ENCODE measurements at regions not wholly inside any gene's neighbourhood (a gene's known extent, or its start where the extent isn't known, plus 50 kb on each side); places are given as distances from the start of the nearest gene placed in this dataset.

GRCh38 chr2:133972297-133972696, 281.6 kb upstream of the MGAT5 start:
- Histone ChIP-seq H3K18ac (ENCODE audit: low read length) (no peak overlapping the region), H2AK5ac (ENCODE audit: low read depth, low read length) (no peak overlapping the region), H3K36me3 (replicated peaks in 1 of 2; ENCODE audit: control insufficient read depth in 2 of 2, insufficient read depth in 2 of 2, low read length in 2 of 2) (no peaks in the 10 kb centered on the region), H3K4ac (ENCODE audit: low read length) (no peak overlapping the region), H3K14ac (ENCODE audit: low read length) (no peak overlapping the region), H3K4me3 (ENCODE audit: low read length in 2 of 2) (no peak overlapping the region), H3K79me1 (ENCODE audit: low read depth, low read length) (no peaks in the 10 kb centered on the region), H4K8ac (ENCODE audit: low read depth, low read length) (no peak overlapping the region), H3K4me1 (ENCODE audit: control insufficient read depth in 2 of 2, insufficient read depth in 1 of 2, low read depth in 1 of 2, low read length in 2 of 2) (peaks cover 0 to 1% of the 10 kb centered on the region in 2 donors), H4K91ac (ENCODE audit: low read depth, low read length, poor library complexity) (no peak overlapping the region), H3K23ac (ENCODE audit: low read depth, low read length, poor library complexity) (no peak overlapping the region), H3K9me3 (replicated peaks in 1 of 2; ENCODE audit: control insufficient read depth in 2 of 2, insufficient read depth in 1 of 2, low read depth in 1 of 2, low read length in 2 of 2) (no peaks in the 10 kb centered on the region), H2BK12ac (ENCODE audit: low read length) (no peak overlapping the region), H3K27ac (replicated peaks; ENCODE audit: low read length) (no peak overlapping the region), H2BK120ac (ENCODE audit: low read depth, low read length) (no peak overlapping the region), H2BK15ac (ENCODE audit: low read length) (no peak overlapping the region), H3K4me2 (ENCODE audit: insufficient read depth, low read length, poor library complexity, severe bottlenecking) (no peak overlapping the region), H2AFZ (ENCODE audit: low read length) (no peak overlapping the region), H3K9ac (ENCODE audit: low read depth, low read length, poor library complexity) (no peak overlapping the region), H2BK5ac (ENCODE audit: low read length) (no peak overlapping the region), H3K27me3 (ENCODE audit: control insufficient read depth in 3 of 3, insufficient read depth in 3 of 3, low read depth in 1 of 3, low read length in 3 of 3) (peaks cover 0 to 22% (median 0%) of the 10 kb centered on the region in 3 experiments)
- WGBS, 2 donors (ENCODE audit: extremely low coverage in 2 of 2, insufficient read length in 2 of 2, insufficient replicate concordance in 1 of 2) = no CpG with 5 or more reads among the region's 2 CpGs
- no peak for DNase-seq (ENCODE audit: low spot score)

- Histone ChIP-seq H4K8ac (ENCODE audit: low read depth, low read length) (no peak overlapping the region), H4K91ac (ENCODE audit: low read depth, low read length, poor library complexity) (no peak overlapping the region), H3K9me3 (replicated peaks in 1 of 2; ENCODE audit: control insufficient read depth in 2 of 2, insufficient read depth in 1 of 2, low read depth in 1 of 2, low read length in 2 of 2) (no peaks in the 10 kb centered on the region), H3K4me1 (ENCODE audit: control insufficient read depth in 2 of 2, insufficient read depth in 1 of 2, low read depth in 1 of 2, low read length in 2 of 2) (peaks cover 0 to 1% of the 10 kb centered on the region in 2 donors), H2BK15ac (ENCODE audit: low read length) (no peak overlapping the region), H2BK5ac (ENCODE audit: low read length) (no peak overlapping the region), H3K9ac (ENCODE audit: low read depth, low read length, poor library complexity) (no peak overlapping the region), H3K79me1 (ENCODE audit: low read depth, low read length) (no peaks in the 10 kb centered on the region), H3K4me3 (ENCODE audit: low read length in 2 of 2) (no peak overlapping the region), H2BK12ac (ENCODE audit: low read length) (no peak overlapping the region), H3K4ac (ENCODE audit: low read length) (no peak overlapping the region), H3K23ac (ENCODE audit: low read depth, low read length, poor library complexity) (no peak overlapping the region), H3K27me3 (ENCODE audit: control insufficient read depth in 3 of 3, insufficient read depth in 3 of 3, low read depth in 1 of 3, low read length in 3 of 3) (peaks cover 0 to 22% (median 0%) of the 10 kb centered on the region in 3 experiments), H3K18ac (ENCODE audit: low read length) (no peak overlapping the region), H3K27ac (replicated peaks; ENCODE audit: low read length) (no peak overlapping the region), H3K14ac (ENCODE audit: low read length) (no peak overlapping the region), H2BK120ac (ENCODE audit: low read depth, low read length) (no peak overlapping the region), H3K36me3 (replicated peaks in 1 of 2; ENCODE audit: control insufficient read depth in 2 of 2, insufficient read depth in 2 of 2, low read length in 2 of 2) (no peaks in the 10 kb centered on the region), H2AFZ (ENCODE audit: low read length) (no peak overlapping the region), H2AK5ac (ENCODE audit: low read depth, low read length) (no peak overlapping the region), H3K4me2 (ENCODE audit: insufficient read depth, low read length, poor library complexity, severe bottlenecking) (no peak overlapping the region)
- WGBS, 2 donors (ENCODE audit: extremely low coverage in 2 of 2, insufficient read length in 2 of 2, insufficient replicate concordance in 1 of 2) = no CpG with 5 or more reads among the region's 8 CpGs
- DNase-seq (ENCODE audit: low spot score) = no peak
These were observed 281.1 kb upstream of the MGAT5 start for GRCh38 chr2:133972786-133973185.

- H3K4me1 ChIP-seq (ENCODE audit: control insufficient read depth in 2 of 2, insufficient read depth in 1 of 2, low read depth in 1 of 2, low read length in 2 of 2) = peaks cover 0 to 1% of the 10 kb centered on the region in 2 donors
- WGBS, 2 donors (ENCODE audit: extremely low coverage in 2 of 2, insufficient read length in 2 of 2, insufficient replicate concordance in 1 of 2) = no CpG with 5 or more reads among the region's 1 CpG
- no peak overlapping the region for H2BK120ac ChIP-seq (ENCODE audit: low read depth, low read length)
- H3K27ac ChIP-seq (replicated peaks; ENCODE audit: low read length) = no peak overlapping the region
- no peak overlapping the region for H3K4me3 ChIP-seq (ENCODE audit: low read length in 2 of 2)
- H3K4me2 ChIP-seq (ENCODE audit: insufficient read depth, low read length, poor library complexity, severe bottlenecking) = no peak overlapping the region
- H3K27me3 ChIP-seq (ENCODE audit: control insufficient read depth in 3 of 3, insufficient read depth in 3 of 3, low read depth in 1 of 3, low read length in 3 of 3) = peaks cover 0 to 17% (median 0%) of the 10 kb centered on the region in 3 experiments
- peaks cover 3% of the 10 kb centered on the region for H3K79me1 ChIP-seq (ENCODE audit: low read depth, low read length)
- H3K9ac ChIP-seq (ENCODE audit: low read depth, low read length, poor library complexity) = no peak overlapping the region
- H2AK5ac ChIP-seq (ENCODE audit: low read depth, low read length) = no peak overlapping the region
- no peak overlapping the region for H3K14ac ChIP-seq (ENCODE audit: low read length)
- no peak overlapping the region for H4K91ac ChIP-seq (ENCODE audit: low read depth, low read length, poor library complexity)
- no peak overlapping the region for H3K23ac ChIP-seq (ENCODE audit: low read depth, low read length, poor library complexity)
- no peak overlapping the region for H4K8ac ChIP-seq (ENCODE audit: low read depth, low read length)
- H3K9me3 ChIP-seq (replicated peaks in 1 of 2; ENCODE audit: control insufficient read depth in 2 of 2, insufficient read depth in 1 of 2, low read depth in 1 of 2, low read length in 2 of 2) = no peaks in the 10 kb centered on the region
- no peak overlapping the region for H2AFZ ChIP-seq (ENCODE audit: low read length)
- no peak overlapping the region for H3K18ac ChIP-seq (ENCODE audit: low read length)
- H3K36me3 ChIP-seq (replicated peaks in 1 of 2; ENCODE audit: control insufficient read depth in 2 of 2, insufficient read depth in 2 of 2, low read length in 2 of 2) = no peaks in the 10 kb centered on the region
- H2BK15ac ChIP-seq (ENCODE audit: low read length) = no peak overlapping the region
- H2BK5ac ChIP-seq (ENCODE audit: low read length) = no peak overlapping the region
- no peak overlapping the region for H3K4ac ChIP-seq (ENCODE audit: low read length)
- DNase-seq (ENCODE audit: low spot score) = no peak
- H2BK12ac ChIP-seq (ENCODE audit: low read length) = no peak overlapping the region
These were observed 279.5 kb upstream of the MGAT5 start for GRCh38 chr2:133974353-133974752.

GRCh38 chr2:133975135-133975534, 278.7 kb upstream of the MGAT5 start:
- Histone ChIP-seq H2BK12ac (ENCODE audit: low read length) (no peak overlapping the region), H3K9me3 (replicated peaks in 1 of 2; ENCODE audit: control insufficient read depth in 2 of 2, insufficient read depth in 1 of 2, low read depth in 1 of 2, low read length in 2 of 2) (no peaks in the 10 kb centered on the region), H4K91ac (ENCODE audit: low read depth, low read length, poor library complexity) (no peak overlapping the region), H3K79me1 (ENCODE audit: low read depth, low read length) (peaks cover 3% of the 10 kb centered on the region), H2BK5ac (ENCODE audit: low read length) (no peak overlapping the region), H2AK5ac (ENCODE audit: low read depth, low read length) (no peak overlapping the region), H2AFZ (ENCODE audit: low read length) (no peak overlapping the region), H3K9ac (ENCODE audit: low read depth, low read length, poor library complexity) (no peak overlapping the region), H4K8ac (ENCODE audit: low read depth, low read length) (no peak overlapping the region), H3K27me3 (ENCODE audit: control insufficient read depth in 3 of 3, insufficient read depth in 3 of 3, low read depth in 1 of 3, low read length in 3 of 3) (peaks cover 0 to 13% (median 0%) of the 10 kb centered on the region in 3 experiments), H3K36me3 (replicated peaks in 1 of 2; ENCODE audit: control insufficient read depth in 2 of 2, insufficient read depth in 2 of 2, low read length in 2 of 2) (no peaks in the 10 kb centered on the region), H3K23ac (ENCODE audit: low read depth, low read length, poor library complexity) (no peak overlapping the region), H3K18ac (ENCODE audit: low read length) (no peak overlapping the region), H3K4me1 (ENCODE audit: control insufficient read depth in 2 of 2, insufficient read depth in 1 of 2, low read depth in 1 of 2, low read length in 2 of 2) (peaks cover 0 to 1% of the 10 kb centered on the region in 2 donors), H3K27ac (replicated peaks; ENCODE audit: low read length) (no peak overlapping the region), H3K14ac (ENCODE audit: low read length) (no peak overlapping the region), H3K4ac (ENCODE audit: low read length) (no peak overlapping the region), H2BK15ac (ENCODE audit: low read length) (no peak overlapping the region), H3K4me3 (ENCODE audit: low read length in 2 of 2) (no peak overlapping the region), H2BK120ac (ENCODE audit: low read depth, low read length) (no peak overlapping the region), H3K4me2 (ENCODE audit: insufficient read depth, low read length, poor library complexity, severe bottlenecking) (no peak overlapping the region)
- no peak for DNase-seq (ENCODE audit: low spot score)
- no CpG with 5 or more reads among the region's 1 CpG for WGBS, 2 donors (ENCODE audit: extremely low coverage in 2 of 2, insufficient read length in 2 of 2, insufficient replicate concordance in 1 of 2)

All from neuronal stem cell (in vitro differentiated cells).